Left lung (tissue), 4 donors: ENCODE measurements at regions not wholly inside any gene's neighbourhood (a gene's known extent, or its start where the extent isn't known, plus 50 kb on each side); places are given as distances from the start of the nearest gene placed in this dataset.

Source experiments
- ATAC-seq: fragments of 200-7000 bp; cut with Tn5 transposase; one replicate; pipeline ENCODE4 v1.9.1; 2020; ENCODE audit warnings: moderate library complexity
- DNase-seq, 4 donors: peaks; one replicate each; pipeline ENCODE4 v3.0.0-alpha.2; 2013 to 2020
- H3K27ac ChIP-seq, 2 donors: fragments of 200-600 bp; sonication (generic) in 1 of 2; one replicate each; pipeline versions ENCODE4 v1.5.0 to v1.8.0; 2020 to 2021
- H3K27me3 ChIP-seq, 2 donors: fragments of 200-600 bp; sonication (generic) in 1 of 2; one replicate each; pipeline versions ENCODE4 v1.5.0 to v1.8.0; 2020 to 2021
- H3K36me3 ChIP-seq, 2 donors: fragments of 200-600 bp; sonication (generic) in 1 of 2; one replicate each; pipeline versions ENCODE4 v1.5.0 to v1.8.0; 2020 to 2021
- H3K4me1 ChIP-seq, 2 donors: fragments of 200-600 bp; one replicate each; pipeline ENCODE4 v1.8.0; 2021
- H3K4me3 ChIP-seq, 2 donors: fragments of 200-600 bp; sonication (generic) in 1 of 2; one replicate each; pipeline versions ENCODE4 v1.5.0 to v1.8.0; 2020 to 2021; ENCODE audit warnings: mild to moderate bottlenecking in 1 of 2
- H3K9me3 ChIP-seq, 2 donors: fragments of 200-600 bp; sonication (generic) in 1 of 2; one replicate each; pipeline versions ENCODE4 v1.5.0 to v1.8.0; 2020 to 2021
- CTCF ChIP-seq, 2 donors: fragments of 200-600 bp; sonication (generic) in 1 of 2; IDR thresholded peaks; one replicate each; pipeline versions ENCODE4 v1.5.0 to v1.8.0; 2021; ENCODE audit warnings: antibody characterized with exemption in 2 of 2
- intact Hi-C, 2 donors: fragments of 100-400 bp; cut with DNase I; formaldehyde crosslinking; loops; one replicate each; pipeline versions ENCODE4 v1.11.2 to v1.14.2; 2022
- donor health status: DM: no; HTN: yes; CAD: no.
- donor health status: DM: no; HTN: no; CAD: no.

GRCh38 chr6:165755583-165755982 is 92.5 kb upstream of the PDE10A start:
- Histone ChIP-seq H3K9me3 (no peaks in the 10 kb centered on the region), H3K27me3 (no peaks in the 10 kb centered on the region), H3K4me3 (no peak overlapping the region), H3K36me3 (no peaks in the 10 kb centered on the region), H3K4me1 (no peaks in the 10 kb centered on the region), H3K27ac (no peak overlapping the region)
- no peak for ATAC-seq
- DNase-seq: no peak
- no peak for TF ChIP-seq CTCF (IDR thresholded peaks at IDR 0.05)
- intact Hi-C loops: no loop called here

GRCh38 chr6:165753506-165753905 is 90.5 kb upstream of the PDE10A start:
- H3K27ac ChIP-seq: no peak overlapping the region
- ATAC-seq: no peak
- no peaks in the 10 kb centered on the region for H3K4me1 ChIP-seq
- TF ChIP-seq CTCF (IDR thresholded peaks at IDR 0.05): no peak
- no peaks in the 10 kb centered on the region for H3K36me3 ChIP-seq
- no peaks in the 10 kb centered on the region for H3K9me3 ChIP-seq
- no peaks in the 10 kb centered on the region for H3K27me3 ChIP-seq
- intact Hi-C loops: no loop called here
- DNase-seq: no peak
- H3K4me3 ChIP-seq: no peak overlapping the region

GRCh38 chr6:165752451-165752850 is 89.4 kb upstream of the PDE10A start:
- Histone ChIP-seq H3K4me1 (no peaks in the 10 kb centered on the region), H3K9me3 (no peaks in the 10 kb centered on the region), H3K27ac (no peak overlapping the region), H3K36me3 (no peaks in the 10 kb centered on the region), H3K4me3 (no peak overlapping the region), H3K27me3 (no peaks in the 10 kb centered on the region)
- intact Hi-C loops: no loop called here
- no peak for ATAC-seq
- DNase-seq: no peak
- no peak for TF ChIP-seq CTCF (IDR thresholded peaks at IDR 0.05)

- Histone ChIP-seq H3K9me3 (no peaks in the 10 kb centered on the region), H3K36me3 (no peaks in the 10 kb centered on the region), H3K4me3 (no peak overlapping the region), H3K4me1 (no peaks in the 10 kb centered on the region), H3K27ac (no peak overlapping the region), H3K27me3 (no peaks in the 10 kb centered on the region)
- DNase-seq (no peak), ATAC-seq (no peak)
- intact Hi-C loops: no loop called here
- TF ChIP-seq CTCF (IDR thresholded peaks at IDR 0.05): no peak
Observed at GRCh38 chr6:165751486-165751885, 88.4 kb upstream of the PDE10A start.

GRCh38 chr6:165749163-165749562 is 86.1 kb upstream of the PDE10A start:
- TF ChIP-seq CTCF (IDR thresholded peaks at IDR 0.05): no peak
- intact Hi-C loops: no loop called here
- Histone ChIP-seq H3K27ac (no peak overlapping the region), H3K4me3 (no peak overlapping the region), H3K36me3 (no peaks in the 10 kb centered on the region), H3K9me3 (no peaks in the 10 kb centered on the region), H3K4me1 (no peaks in the 10 kb centered on the region), H3K27me3 (no peaks in the 10 kb centered on the region)
- ATAC-seq (no peak), DNase-seq (no peak)
